ENCODE measurements at regions not wholly inside any gene's neighbourhood (a gene's known extent, or its start where the extent isn't known, plus 50 kb on each side); places are given as distances from the start of the nearest gene placed in this dataset.

- TF ChIP-seq, protein P1, sequence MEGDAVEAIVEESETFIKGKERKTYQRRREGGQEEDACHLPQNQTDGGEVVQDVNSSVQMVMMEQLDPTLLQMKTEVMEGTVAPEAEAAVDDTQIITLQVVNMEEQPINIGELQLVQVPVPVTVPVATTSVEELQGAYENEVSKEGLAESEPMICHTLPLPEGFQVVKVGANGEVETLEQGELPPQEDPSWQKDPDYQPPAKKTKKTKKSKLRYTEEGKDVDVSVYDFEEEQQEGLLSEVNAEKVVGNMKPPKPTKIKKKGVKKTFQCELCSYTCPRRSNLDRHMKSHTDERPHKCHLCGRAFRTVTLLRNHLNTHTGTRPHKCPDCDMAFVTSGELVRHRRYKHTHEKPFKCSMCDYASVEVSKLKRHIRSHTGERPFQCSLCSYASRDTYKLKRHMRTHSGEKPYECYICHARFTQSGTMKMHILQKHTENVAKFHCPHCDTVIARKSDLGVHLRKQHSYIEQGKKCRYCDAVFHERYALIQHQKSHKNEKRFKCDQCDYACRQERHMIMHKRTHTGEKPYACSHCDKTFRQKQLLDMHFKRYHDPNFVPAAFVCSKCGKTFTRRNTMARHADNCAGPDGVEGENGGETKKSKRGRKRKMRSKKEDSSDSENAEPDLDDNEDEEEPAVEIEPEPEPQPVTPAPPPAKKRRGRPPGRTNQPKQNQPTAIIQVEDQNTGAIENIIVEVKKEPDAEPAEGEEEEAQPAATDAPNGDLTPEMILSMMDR (IDR thresholded peaks at IDR 0.05; ENCODE audit: low read length), result no peak
- TF ChIP-seq EZH2 (optimal IDR thresholded peaks at IDR 0.05; ENCODE audit: low read depth, low read length), result no peak
- TF ChIP-seq EZH2phosphoT487 (IDR thresholded peaks at IDR 0.05; ENCODE audit: low read length), result no peak
These were observed 109.0 kb upstream of the PCAT7 start for GRCh38 chr9:94445863-94446262.
